ENCODE measurements at regions not wholly inside any gene's neighbourhood (a gene's known extent, or its start where the extent isn't known, plus 50 kb on each side); places are given as distances from the start of the nearest gene placed in this dataset.
"Not testable (repeated sequence)": the region's sequence is repeated elsewhere in the genome, so short reads cannot be mapped to it uniquely, and the experiment has no call there.

DNA sequence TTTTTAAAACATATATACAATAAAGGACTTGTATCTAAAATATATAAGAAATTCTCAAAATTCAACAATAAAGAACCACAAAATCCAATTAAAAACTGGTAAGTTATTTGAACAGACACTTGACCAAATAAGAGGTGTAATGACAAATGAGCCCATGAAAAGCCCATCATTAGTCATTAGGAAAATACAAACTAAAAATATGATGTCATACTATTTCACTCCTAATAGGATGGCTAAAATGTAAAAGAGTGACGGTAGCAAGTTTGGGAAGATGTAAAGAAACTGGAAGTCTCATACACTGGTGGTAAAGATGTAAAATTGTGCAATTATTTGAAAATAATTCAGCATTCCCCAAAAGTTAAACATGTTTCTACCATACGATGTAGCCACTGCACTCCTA lies 1095.3 kb upstream of the CDH8 start:
- Mint-ChIP-seq H3K9me3 (peaks cover 10 to 16% of the 10 kb centered on the region in 2 donors), H3K4me3 (no peak overlapping the region), H3K36me3 (ENCODE audit: insufficient read depth in 2 of 2) (peaks cover 1 to 3% of the 10 kb centered on the region in 2 donors), H3K4me1 (ENCODE audit: low read depth) (no peaks in the 10 kb centered on the region), H3K27me3 (ENCODE audit: low read depth) (no peaks in the 10 kb centered on the region), H3K27ac (no peak overlapping the region)
- DNase-seq (no peak), ATAC-seq (replicated peaks in 1 of 2) (no peak)

- no peak overlapping the region for H3K27ac Mint-ChIP-seq
- H3K4me1 Mint-ChIP-seq (ENCODE audit: low read depth), result no peaks in the 10 kb centered on the region
- no peaks in the 10 kb centered on the region for H3K27me3 Mint-ChIP-seq (ENCODE audit: low read depth)
- H3K9me3 Mint-ChIP-seq, result peaks cover 10 to 16% of the 10 kb centered on the region in 2 donors
- no peak overlapping the region for H3K4me3 Mint-ChIP-seq
- peaks cover 1 to 3% of the 10 kb centered on the region in 2 donors for H3K36me3 Mint-ChIP-seq (ENCODE audit: insufficient read depth in 2 of 2)
- no peak for ATAC-seq (replicated peaks in 1 of 2)
- DNase-seq, result no peak
Observed at GRCh38 chr16:63130942-63131341, 1094.7 kb upstream of the CDH8 start.

- no peaks in the 10 kb centered on the region for H3K4me1 Mint-ChIP-seq (ENCODE audit: low read depth)
- H3K27me3 Mint-ChIP-seq (ENCODE audit: low read depth), result no peaks in the 10 kb centered on the region
- peaks cover 7 to 12% of the 10 kb centered on the region in 2 donors for H3K9me3 Mint-ChIP-seq
- H3K27ac Mint-ChIP-seq, result no peak overlapping the region
- DNase-seq (no peak), ATAC-seq (replicated peaks in 1 of 2) (no peak)
- H3K4me3 Mint-ChIP-seq, result no peak overlapping the region
- peaks cover 1 to 2% of the 10 kb centered on the region in 2 donors for H3K36me3 Mint-ChIP-seq (ENCODE audit: insufficient read depth in 2 of 2)
Observed at GRCh38 chr16:63129411-63130125, 1093.3 kb upstream of the CDH8 start.

GRCh38 chr16:63119905-63120304 lies 1083.7 kb upstream of the CDH8 start:
- not testable (repeated sequence) for DNase-seq; H3K27ac Mint-ChIP-seq; H3K9me3 Mint-ChIP-seq; H3K4me3 Mint-ChIP-seq; H3K27me3 Mint-ChIP-seq (ENCODE audit: low read depth); ATAC-seq (replicated peaks in 1 of 2); H3K36me3 Mint-ChIP-seq (ENCODE audit: insufficient read depth in 2 of 2); H3K4me1 Mint-ChIP-seq (ENCODE audit: low read depth)

- DNase-seq, result no peak
- Mint-ChIP-seq H3K9me3 (peaks cover 4 to 12% of the 10 kb centered on the region in 2 donors), H3K36me3 (ENCODE audit: insufficient read depth in 2 of 2) (no peaks in the 10 kb centered on the region), H3K27me3 (ENCODE audit: low read depth) (no peaks in the 10 kb centered on the region), H3K4me3 (no peak overlapping the region), H3K27ac (no peak overlapping the region), H3K4me1 (ENCODE audit: low read depth) (no peaks in the 10 kb centered on the region)
- no peak for ATAC-seq (replicated peaks in 1 of 2)
Observed at GRCh38 chr16:63100082-63100481, 1063.8 kb upstream of the CDH8 start.

DNA sequence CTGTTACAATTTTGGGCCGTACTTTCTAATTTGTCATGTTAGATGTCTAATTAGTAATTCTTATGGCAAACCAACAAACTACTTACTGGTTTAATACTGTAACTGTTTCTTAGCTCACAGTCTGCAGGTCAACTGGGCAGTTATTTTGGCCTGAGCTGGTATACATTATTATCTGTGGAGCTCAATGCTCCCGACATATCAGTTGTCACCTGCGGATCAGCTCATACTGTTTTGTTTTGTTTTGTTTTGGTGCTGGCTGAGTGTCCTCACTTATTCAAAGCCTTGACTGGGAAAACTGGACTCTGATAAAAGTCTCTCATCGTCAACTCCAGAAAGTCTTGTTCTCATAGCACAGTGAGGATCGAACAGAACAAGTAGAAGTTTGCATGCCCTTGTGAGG lies 1060.6 kb upstream of the CDH8 start:
- no peak overlapping the region for H3K4me3 Mint-ChIP-seq
- H3K4me1 Mint-ChIP-seq (ENCODE audit: low read depth), result no peaks in the 10 kb centered on the region
- no peaks in the 10 kb centered on the region for H3K36me3 Mint-ChIP-seq (ENCODE audit: insufficient read depth in 2 of 2)
- ATAC-seq (replicated peaks in 1 of 2), result no peak
- H3K27me3 Mint-ChIP-seq (ENCODE audit: low read depth), result no peaks in the 10 kb centered on the region
- peaks cover 1 to 13% of the 10 kb centered on the region in 2 donors for H3K9me3 Mint-ChIP-seq
- no peak overlapping the region for H3K27ac Mint-ChIP-seq
- DNase-seq, result no peak

- Mint-ChIP-seq H3K27me3 (ENCODE audit: low read depth) (no peaks in the 10 kb centered on the region), H3K9me3 (peaks cover 2 to 14% of the 10 kb centered on the region in 2 donors)
- ATAC-seq (replicated peaks in 1 of 2), result no peak
Observed at GRCh38 chr16:63092736-63093135, 1056.5 kb upstream of the CDH8 start.

DNA sequence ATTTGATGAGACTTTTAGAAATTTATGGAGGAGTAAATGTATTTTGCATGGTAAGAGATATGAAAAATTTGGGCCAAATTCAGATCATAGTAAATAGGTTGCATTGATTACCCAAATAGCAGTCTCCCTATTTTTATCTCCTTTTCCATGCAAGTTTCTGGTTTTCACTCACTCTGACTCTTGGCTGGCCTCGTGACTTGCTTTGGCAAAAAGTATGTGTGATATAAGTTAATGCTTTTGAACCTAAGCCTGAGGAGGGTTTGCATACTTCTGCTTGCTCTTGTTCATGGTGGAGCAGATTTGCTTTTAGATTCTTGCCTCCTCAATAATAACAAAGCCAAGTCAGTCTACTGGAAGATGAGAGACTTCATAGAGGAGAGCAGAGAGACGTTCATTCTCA lies 1045.9 kb upstream of the CDH8 start:
- H3K4me1 Mint-ChIP-seq (ENCODE audit: low read depth), result no peaks in the 10 kb centered on the region
- no peaks in the 10 kb centered on the region for H3K27me3 Mint-ChIP-seq (ENCODE audit: low read depth)
- DNase-seq, result no peak
- H3K36me3 Mint-ChIP-seq (ENCODE audit: insufficient read depth in 2 of 2), result peaks cover 0 to 3% of the 10 kb centered on the region in 2 donors
- no peak overlapping the region for H3K27ac Mint-ChIP-seq
- peaks cover 5% of the 10 kb centered on the region in 2 donors for H3K9me3 Mint-ChIP-seq
- no peak for ATAC-seq (replicated peaks in 1 of 2)
- no peak overlapping the region for H3K4me3 Mint-ChIP-seq

More at GRCh38 chr16:63092736-63093135, 1056.5 kb upstream of the CDH8 start:
- DNase-seq, result no peak
- no peak overlapping the region for H3K27ac Mint-ChIP-seq
- H3K4me3 Mint-ChIP-seq, result no peak overlapping the region
- H3K4me1 Mint-ChIP-seq (ENCODE audit: low read depth), result no peaks in the 10 kb centered on the region
- H3K36me3 Mint-ChIP-seq (ENCODE audit: insufficient read depth in 2 of 2), result no peaks in the 10 kb centered on the region

DNA sequence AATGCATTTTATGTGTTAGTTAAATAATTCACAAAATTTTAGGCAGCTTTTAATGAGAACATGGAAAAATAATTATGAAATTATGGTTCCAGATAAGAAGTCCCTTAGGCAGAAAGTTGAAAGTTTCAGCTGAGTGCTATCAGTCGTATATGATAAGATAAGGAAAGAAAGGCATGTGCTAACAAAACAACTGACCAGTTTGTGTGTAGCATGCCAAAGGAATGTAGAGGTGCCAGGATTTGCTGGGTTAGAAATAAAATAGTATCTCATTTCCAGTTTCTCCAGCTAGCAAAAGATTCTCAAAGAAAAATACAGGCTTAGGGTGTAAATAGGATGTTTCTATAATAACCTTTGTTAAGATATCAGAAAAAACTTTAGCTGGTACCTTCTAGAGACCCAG lies 1044.5 kb upstream of the CDH8 start:
- Mint-ChIP-seq H3K27me3 (ENCODE audit: low read depth) (no peaks in the 10 kb centered on the region), H3K27ac (no peak overlapping the region), H3K9me3 (peaks cover 5 to 8% of the 10 kb centered on the region in 2 donors), H3K4me1 (ENCODE audit: low read depth) (no peaks in the 10 kb centered on the region), H3K4me3 (no peak overlapping the region), H3K36me3 (ENCODE audit: insufficient read depth in 2 of 2) (peaks cover under 1 to 6% of the 10 kb centered on the region in 2 donors)
- DNase-seq (no peak), ATAC-seq (replicated peaks in 1 of 2) (no peak)

DNA sequence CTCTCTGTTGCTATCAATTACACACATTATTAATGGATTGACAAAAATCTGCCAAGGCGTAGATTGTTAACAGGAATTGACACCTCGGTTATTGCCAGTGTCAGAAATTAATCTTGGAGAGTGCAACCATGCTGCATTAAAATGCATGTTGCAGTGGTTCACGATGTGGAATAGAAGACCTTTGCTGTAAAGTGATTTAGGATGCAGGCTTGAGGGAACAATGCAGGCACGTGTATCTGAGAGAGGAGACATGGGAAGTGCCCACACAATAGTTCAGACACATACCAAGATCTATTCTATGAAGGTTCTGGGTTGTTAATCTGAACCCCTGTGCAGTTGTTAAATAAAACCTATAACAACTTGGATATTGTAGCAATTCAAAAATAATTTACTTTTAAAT lies 1032.8 kb upstream of the CDH8 start:
- no peaks in the 10 kb centered on the region for H3K27me3 Mint-ChIP-seq (ENCODE audit: low read depth)
- H3K9me3 Mint-ChIP-seq, result peaks cover 11 to 17% of the 10 kb centered on the region in 2 donors
- H3K4me3 Mint-ChIP-seq, result no peak overlapping the region
- ATAC-seq (replicated peaks in 1 of 2) (no peak), DNase-seq (no peak)
- H3K36me3 Mint-ChIP-seq (ENCODE audit: insufficient read depth in 2 of 2), result no peaks in the 10 kb centered on the region
- no peak overlapping the region for H3K27ac Mint-ChIP-seq
- H3K4me1 Mint-ChIP-seq (ENCODE audit: low read depth), result no peaks in the 10 kb centered on the region

GRCh38 chr16:63067141-63067540 lies 1030.9 kb upstream of the CDH8 start:
- no peak for ATAC-seq (replicated peaks in 1 of 2)
- no peak overlapping the region for H3K4me3 Mint-ChIP-seq
- DNase-seq, result no peak
- H3K27ac Mint-ChIP-seq, result no peak overlapping the region
- no peaks in the 10 kb centered on the region for H3K4me1 Mint-ChIP-seq (ENCODE audit: low read depth)
- peaks cover 11 to 15% of the 10 kb centered on the region in 2 donors for H3K9me3 Mint-ChIP-seq
- H3K36me3 Mint-ChIP-seq (ENCODE audit: insufficient read depth in 2 of 2), result no peaks in the 10 kb centered on the region
- no peaks in the 10 kb centered on the region for H3K27me3 Mint-ChIP-seq (ENCODE audit: low read depth)

GRCh38 chr16:63066552-63066951 lies 1030.3 kb upstream of the CDH8 start:
- Mint-ChIP-seq H3K4me3 (no peak overlapping the region), H3K27me3 (ENCODE audit: low read depth) (no peaks in the 10 kb centered on the region), H3K36me3 (ENCODE audit: insufficient read depth in 2 of 2) (no peaks in the 10 kb centered on the region), H3K4me1 (ENCODE audit: low read depth) (no peaks in the 10 kb centered on the region), H3K9me3 (peaks cover 11 to 16% of the 10 kb centered on the region in 2 donors), H3K27ac (no peak overlapping the region)
- DNase-seq (no peak), ATAC-seq (replicated peaks in 1 of 2) (no peak)

GRCh38 chr16:63061319-63061718 lies 1025.1 kb upstream of the CDH8 start:
- ATAC-seq (replicated peaks in 1 of 2) (no peak), DNase-seq (no peak)
- Mint-ChIP-seq H3K27ac (no peak overlapping the region), H3K36me3 (ENCODE audit: insufficient read depth in 2 of 2) (no peaks in the 10 kb centered on the region), H3K4me1 (ENCODE audit: low read depth) (no peaks in the 10 kb centered on the region), H3K27me3 (ENCODE audit: low read depth) (no peaks in the 10 kb centered on the region), H3K4me3 (no peak overlapping the region), H3K9me3 (peaks cover 13 to 16% of the 10 kb centered on the region in 2 donors)

- H3K27ac Mint-ChIP-seq, result no peak overlapping the region
- H3K4me3 Mint-ChIP-seq, result no peak overlapping the region
- DNase-seq, result no peak
- H3K9me3 Mint-ChIP-seq, result peaks cover 12% of the 10 kb centered on the region in 2 donors
- no peak for ATAC-seq (replicated peaks in 1 of 2)
- H3K36me3 Mint-ChIP-seq (ENCODE audit: insufficient read depth in 2 of 2), result no peaks in the 10 kb centered on the region
- H3K4me1 Mint-ChIP-seq (ENCODE audit: low read depth), result no peaks in the 10 kb centered on the region
- no peaks in the 10 kb centered on the region for H3K27me3 Mint-ChIP-seq (ENCODE audit: low read depth)
Observed at GRCh38 chr16:63059676-63060075, 1023.4 kb upstream of the CDH8 start.
